D341Med (cell line): ENCODE measurements at regions not wholly inside any gene's neighbourhood (a gene's known extent, or its start where the extent isn't known, plus 50 kb on each side); places are given as distances from the start of the nearest gene placed in this dataset.

ENCODE experiments used
- DNase-seq: peaks from one replicate; pipeline ENCODE4 v3.0.0; 2012; ENCODE audit warnings: low spot score

DNA sequence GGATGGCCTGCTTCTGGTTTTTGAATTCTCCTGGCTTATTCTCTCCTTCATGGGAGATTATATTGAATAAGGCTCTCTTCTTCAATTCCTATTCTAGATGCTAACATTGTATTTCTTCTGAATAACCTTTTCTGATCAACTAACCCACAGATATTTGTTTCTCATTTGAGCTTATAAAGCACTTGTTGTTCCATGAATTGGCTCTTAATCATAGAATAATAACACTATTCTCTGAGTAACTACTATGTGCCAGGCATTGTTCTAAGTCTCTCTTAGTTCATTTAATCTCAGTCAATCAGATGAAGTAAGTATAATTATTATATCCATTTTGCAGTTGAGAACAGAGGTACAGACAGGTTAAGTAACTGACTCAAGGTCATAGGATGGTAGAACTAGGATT is 136.3 kb upstream of the MLIP start:
- no peak for DNase-seq

DNA sequence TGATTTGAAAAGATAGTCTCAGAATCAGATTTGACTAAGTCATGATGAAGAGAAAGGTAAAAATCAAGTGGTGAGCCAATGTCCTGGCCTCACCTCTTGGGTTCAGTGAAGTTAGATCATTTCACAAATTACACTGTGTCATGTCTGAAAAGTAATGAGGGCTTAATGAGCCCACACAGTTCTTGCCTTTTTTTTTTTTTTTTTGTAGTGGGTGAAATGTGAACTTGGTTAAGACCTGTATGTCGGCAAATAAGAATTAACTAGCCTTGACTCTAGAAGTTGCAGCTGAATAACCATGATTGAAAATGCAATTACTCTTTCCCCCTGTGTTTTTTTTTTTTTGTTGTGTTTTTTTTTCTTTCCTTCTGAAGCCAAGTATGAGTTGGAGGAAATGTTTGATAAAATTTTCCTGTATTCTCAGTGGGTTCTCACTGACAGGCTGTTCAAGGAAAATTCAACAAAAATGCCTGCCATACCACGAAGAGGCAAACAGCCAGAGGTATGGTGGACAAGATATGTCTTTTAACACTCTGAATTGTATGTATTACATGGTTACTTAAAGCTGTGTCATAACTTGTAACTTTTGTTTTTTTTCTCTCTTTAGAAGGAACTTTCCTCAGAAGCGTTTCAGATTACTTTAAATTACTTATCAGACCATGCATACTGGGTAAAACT is 135.2 kb upstream of the MLIP start:
- DNase-seq: no peak

- DNase-seq: no peak
Observed at GRCh38 chr6:53977551-53977950, 133.7 kb upstream of the MLIP start.

DNA sequence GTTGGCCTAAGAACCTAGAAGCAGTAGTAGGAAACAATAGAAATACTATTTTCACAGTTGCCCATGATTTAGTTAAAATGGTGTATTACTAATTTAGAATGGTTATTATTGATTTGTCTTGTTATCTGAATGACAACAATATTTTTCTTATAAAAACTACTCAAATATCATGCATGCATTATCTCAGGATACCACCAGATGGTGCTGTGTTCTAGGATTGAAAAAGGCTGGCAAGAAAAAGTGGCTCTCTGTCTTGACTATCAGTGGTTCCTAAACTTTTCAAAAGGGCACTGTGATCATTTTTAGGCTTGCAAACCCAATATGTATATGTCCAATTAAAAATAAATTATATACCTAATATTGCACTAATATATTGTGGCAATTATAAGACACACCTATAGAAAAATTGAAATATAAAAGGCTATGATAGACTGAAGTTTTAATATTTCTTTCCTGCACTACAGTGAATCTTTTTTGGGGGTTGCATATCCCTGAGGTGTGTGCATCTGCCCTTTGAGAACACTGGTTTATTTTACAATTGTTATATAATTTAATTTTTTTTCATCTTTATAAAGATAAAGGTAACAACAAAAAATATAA is 131.7 kb upstream of the MLIP start:
- peak; percentile 41 for DNase-seq

GRCh38 chr6:53982366-53983050 is 128.7 kb upstream of the MLIP start:
- DNase-seq: no peak

DNA sequence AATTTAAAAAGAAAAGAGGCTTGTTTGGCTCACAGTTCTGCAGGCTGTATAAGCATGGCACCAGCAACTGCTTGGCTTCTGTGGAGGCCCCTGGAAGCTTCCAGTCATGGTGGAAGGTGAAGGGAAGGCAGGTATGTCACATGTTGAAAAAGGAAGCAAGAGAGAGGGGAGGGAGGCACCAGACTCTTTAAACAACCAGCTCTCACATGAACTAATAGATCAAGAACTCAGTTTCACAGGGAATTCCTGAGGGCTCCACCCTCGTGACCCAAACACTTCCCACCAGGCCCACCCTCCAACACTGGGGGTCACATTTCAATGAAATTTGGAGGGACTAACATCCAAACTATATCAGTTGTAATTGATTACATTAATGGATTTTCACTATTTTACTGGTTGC is 127.9 kb upstream of the MLIP start:
- DNase-seq: no peak

DNA sequence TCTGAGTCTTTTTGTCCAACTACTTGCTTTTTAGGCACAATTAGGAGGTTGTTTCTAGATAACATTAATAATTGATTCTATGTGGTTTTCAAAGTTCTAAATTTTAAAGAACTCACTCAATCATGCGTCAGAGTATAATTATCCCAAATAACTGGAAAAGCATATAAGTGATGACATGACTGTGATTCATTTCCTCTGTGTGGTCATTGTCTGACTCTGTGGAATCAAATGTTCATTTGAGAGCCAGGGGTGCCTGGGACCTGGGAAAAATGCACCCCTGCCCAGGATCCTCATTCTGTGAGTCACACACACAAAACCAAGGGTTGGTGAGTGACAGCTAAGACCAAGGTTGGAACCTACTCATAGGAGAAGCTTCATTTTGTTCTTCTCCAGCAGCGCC is 127.1 kb upstream of the MLIP start:
- no peak for DNase-seq

DNA sequence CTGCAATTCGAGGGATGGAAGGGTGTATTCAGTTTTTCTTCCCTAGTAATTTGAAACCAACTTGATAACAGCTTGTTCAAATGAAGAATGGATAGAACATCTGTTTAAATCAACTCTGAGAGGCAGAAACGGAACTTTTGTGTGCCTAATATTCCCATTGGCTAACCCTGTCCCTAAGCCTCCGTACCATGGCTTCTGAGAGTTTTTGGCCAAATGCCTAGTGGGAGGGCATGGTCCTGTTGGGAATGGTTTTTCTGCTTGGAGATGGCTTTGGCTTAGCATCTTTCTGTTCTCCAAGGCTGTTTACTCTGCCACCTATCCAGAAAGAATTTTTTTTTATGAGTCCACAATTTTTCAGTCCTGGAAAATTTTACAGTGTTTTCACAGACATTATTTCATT is 126.7 kb upstream of the MLIP start:
- DNase-seq: no peak

DNA sequence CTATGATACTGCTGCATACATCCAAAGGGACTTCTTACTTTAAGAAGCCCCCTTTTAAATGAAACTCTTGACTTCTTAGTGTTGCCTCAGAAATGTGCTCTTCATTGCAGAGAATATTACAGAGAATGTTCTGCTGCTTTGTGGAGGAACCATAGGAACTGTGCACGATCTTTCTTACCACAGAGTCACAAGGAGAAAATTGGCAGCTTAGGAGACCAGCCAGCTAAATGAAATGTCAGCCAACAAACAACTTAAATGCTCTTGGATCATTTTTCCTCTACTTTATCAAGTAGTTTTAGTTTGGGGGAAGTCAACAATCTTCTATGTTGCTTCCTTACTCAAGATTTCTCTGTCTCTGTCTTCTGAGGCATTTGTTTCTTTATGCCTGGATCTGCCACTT is 125.9 kb upstream of the MLIP start:
- no peak for DNase-seq

DNA sequence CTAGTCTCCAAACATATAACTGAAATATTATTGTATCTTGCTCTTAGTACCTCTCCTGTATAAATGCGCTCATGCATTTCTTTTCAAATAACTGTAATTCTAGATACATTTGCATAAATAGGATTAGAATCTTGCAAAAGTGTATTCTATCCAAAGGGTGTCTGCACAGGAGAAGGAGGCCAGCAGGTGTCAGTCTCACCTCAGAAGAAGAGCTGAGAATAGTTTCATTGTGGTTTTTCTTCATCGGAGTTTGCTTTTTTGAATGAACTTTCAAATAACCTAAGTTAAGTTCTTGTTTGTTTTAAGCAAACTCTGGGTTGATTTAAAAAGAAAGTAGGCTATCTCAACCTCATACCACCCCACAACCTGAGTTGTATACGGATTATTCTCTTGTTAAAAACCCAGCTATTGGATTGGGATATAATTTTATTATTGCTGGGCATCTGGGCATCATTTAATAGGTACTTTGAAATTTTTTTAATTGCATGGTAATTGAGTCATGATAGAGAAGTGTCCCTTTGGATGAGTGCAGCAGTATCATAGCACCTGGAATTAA is 125.0 kb upstream of the MLIP start:
- peak; percentile 47 for DNase-seq

GRCh38 chr6:53986721-53987521 is 124.3 kb upstream of the MLIP start:
- peak; percentile 54 for DNase-seq

DNA sequence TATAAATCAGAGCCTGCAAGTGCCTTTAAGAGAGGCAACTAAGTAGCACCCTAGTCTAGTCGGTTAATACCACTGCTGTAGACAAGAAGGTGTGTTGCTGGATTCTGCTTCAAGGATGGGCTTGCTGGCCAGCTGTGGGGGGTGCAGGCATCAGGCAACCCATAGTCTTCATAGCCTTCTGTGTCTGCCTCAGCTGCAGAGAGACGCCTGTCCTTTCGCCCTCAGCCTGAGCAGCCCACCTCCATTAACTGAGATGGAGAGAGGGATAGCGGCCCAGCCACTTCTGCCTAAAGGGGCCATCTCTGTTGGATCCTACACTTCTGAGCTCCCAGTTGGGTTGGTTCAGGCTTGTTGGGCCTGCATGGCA is 123.7 kb upstream of the MLIP start:
- no peak for DNase-seq

DNA sequence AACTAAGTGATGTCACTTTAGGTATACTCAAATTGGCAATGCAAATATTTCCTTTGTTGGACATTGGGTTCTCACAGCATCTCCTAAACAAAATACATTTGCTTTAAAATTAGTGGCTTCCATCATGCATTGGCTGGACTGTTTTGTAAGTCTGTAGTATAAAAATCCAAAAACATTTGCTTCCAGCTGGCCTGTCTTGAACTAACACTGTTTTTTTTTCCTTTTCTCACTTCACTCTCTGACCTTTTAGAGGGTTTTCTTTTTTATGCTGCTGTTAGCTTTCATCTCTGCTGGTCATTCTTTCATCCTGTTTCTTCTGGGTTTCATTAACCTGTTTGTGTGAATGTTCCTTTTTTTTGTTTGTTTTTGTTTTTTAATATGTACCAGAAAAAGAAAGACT is 121.7 kb upstream of the MLIP start:
- DNase-seq: no peak

GRCh38 chr6:53992522-53992921 is 118.7 kb upstream of the MLIP start:
- no peak for DNase-seq

GRCh38 chr6:53994201-53994600 is 117.0 kb upstream of the MLIP start:
- no peak for DNase-seq

DNA sequence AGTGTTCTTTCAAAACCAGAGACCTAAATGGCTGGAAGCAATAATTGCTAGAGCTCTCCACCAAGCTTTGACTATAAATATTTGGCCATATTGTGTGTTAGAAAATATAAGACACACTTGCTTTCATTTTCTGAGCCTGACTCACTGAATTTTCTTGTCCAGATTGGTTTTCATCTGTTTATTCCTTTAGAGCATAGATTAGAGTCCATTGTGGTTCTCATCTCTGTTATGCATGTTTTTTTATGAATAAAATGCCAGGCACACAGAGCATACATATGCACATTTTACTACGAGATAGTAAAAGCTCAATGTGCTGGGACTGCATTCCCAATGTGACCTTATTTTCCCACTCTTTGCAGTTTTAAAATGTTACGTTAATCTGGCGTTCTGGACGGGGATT is 115.3 kb upstream of the MLIP start:
- DNase-seq: no peak

- DNase-seq: no peak
Observed at GRCh38 chr6:53998303-53998702, 112.9 kb upstream of the MLIP start.

GRCh38 chr6:53999088-53999755 is 112.0 kb upstream of the MLIP start:
- DNase-seq: no peak

DNA sequence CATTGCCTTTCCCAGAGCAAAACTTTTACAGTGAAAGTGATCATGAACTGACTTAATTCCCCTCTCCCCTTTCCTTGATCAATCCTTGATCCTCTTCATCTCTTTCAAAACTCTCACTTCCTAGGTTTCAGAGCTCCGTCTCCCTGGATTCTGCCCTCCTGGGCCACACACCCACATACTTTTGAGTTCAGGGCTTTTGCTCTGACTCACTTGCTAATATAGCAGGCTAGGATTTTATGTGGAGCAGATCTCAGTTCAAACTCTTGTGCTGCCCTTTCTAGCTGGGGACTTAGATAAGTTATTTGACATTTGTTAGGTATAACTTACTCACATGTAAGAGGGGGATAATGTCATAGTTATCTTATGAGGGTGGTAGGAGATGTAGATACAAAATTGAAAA is 109.1 kb upstream of the MLIP start:
- DNase-seq: no peak

- DNase-seq: no peak
Observed at GRCh38 chr6:54003316-54003715, 107.9 kb upstream of the MLIP start.

DNA sequence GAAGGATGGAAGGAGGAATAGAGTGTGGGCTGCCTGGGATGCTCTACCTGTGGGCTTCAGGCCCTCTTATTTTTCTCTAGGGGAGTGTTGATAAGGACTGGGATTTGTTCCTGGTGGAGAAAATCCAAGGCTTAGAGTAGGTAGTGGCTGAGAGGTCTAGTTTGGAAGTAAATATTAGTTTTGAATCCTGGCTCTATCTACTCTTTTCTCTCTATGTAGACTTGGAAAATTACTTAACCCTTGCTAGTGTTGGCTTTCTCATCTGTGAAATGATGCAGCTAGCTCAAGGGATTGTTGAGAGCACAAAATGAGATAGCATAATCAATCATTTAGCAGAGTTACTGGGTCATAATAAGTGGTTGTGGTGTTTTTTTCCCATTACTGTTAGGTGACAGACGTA is 102.7 kb upstream of the MLIP start:
- DNase-seq: no peak

DNA sequence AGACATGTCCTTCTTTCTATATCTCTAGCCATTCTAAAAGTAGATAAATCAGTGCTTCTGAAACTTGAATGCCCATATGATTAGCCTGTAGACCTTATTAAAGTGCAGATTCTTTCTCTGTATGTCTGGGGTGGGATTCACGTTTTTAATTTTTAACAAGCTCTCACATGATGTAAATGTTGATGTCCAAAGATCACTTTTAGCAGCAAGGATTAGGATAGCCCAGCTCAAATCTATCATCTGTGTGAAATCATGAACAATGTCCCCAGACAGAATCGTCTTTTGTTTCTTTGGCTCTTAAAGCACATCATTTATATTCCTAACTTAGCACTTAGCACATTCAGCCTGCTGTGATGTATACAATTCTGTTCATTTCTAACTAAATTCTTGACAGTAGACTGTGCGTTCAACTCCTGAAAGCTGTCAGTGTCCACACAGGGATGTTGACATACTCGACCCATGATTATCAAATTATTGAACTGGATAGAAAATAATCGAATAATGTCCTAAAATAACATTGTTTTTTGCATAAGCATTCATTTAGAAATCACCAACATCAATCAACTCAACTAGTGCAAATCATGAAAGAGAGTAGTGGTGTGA is 102.1 kb upstream of the MLIP start:
- DNase-seq: no peak
